GM10266 (cell line): ENCODE measurements at regions not wholly inside any gene's neighbourhood (a gene's known extent, or its start where the extent isn't known, plus 50 kb on each side); places are given as distances from the start of the nearest gene placed in this dataset.

ENCODE experiments used
- DNase-seq: peaks from one replicate; pipeline ENCODE4 v3.0.0; 2012; ENCODE audit errors: extremely low spot score
- TF ChIP-seq, protein P1 (sequence below): IDR thresholded peaks from 2 replicates; pipeline ENCODE4 v1.5.1; 2012; ENCODE audit warnings: mild to moderate bottlenecking, low read depth; ENCODE audit not compliant: control insufficient read depth, insufficient read depth; ENCODE audit errors: missing control alignments

DNA sequence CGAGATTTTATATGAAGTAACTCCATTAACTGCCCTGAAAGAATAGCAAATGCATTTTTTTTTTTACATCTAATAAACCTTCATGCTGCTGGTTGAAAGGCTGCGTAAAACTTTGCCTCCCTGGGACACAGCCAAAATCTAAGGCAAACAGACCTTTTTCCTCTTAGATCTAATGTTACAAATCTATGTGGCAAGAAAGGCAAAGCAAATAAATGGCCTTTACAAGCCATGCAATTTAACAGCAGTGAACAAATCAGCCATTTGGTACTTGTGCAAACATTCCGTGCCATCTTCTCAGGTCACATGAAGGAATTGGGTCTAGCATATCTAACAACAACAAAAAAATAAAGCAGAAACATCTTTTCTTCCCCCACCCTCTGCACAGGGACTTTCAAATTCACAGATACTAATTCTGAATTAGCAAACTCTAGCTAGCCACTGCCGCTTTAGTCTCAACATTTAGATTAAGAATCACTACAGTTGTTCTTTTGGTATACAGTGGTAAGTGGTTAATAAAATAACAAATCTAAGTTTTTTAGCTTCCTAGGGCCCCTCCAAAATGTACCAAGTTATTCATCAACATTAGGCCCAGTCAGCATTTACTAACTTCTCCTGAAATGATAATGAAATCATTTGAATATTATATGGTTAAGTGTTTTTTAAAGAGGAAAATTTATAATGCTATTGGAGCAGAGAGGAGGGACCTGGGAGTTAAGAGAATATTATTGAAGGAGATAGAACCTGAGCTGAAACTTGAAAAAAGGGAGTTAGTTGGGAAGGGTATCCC is 593.8 kb downstream of the SMARCA1 start:
- TF ChIP-seq, protein P1, sequence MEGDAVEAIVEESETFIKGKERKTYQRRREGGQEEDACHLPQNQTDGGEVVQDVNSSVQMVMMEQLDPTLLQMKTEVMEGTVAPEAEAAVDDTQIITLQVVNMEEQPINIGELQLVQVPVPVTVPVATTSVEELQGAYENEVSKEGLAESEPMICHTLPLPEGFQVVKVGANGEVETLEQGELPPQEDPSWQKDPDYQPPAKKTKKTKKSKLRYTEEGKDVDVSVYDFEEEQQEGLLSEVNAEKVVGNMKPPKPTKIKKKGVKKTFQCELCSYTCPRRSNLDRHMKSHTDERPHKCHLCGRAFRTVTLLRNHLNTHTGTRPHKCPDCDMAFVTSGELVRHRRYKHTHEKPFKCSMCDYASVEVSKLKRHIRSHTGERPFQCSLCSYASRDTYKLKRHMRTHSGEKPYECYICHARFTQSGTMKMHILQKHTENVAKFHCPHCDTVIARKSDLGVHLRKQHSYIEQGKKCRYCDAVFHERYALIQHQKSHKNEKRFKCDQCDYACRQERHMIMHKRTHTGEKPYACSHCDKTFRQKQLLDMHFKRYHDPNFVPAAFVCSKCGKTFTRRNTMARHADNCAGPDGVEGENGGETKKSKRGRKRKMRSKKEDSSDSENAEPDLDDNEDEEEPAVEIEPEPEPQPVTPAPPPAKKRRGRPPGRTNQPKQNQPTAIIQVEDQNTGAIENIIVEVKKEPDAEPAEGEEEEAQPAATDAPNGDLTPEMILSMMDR: no peak
- no peak for DNase-seq

GRCh38 chrX:128928636-128929035 is 594.7 kb downstream of the SMARCA1 start:
- no peak for DNase-seq
- TF ChIP-seq, protein P1: no peak

GRCh38 chrX:128927363-128927762 is 595.9 kb downstream of the SMARCA1 start:
- no peak for DNase-seq
- TF ChIP-seq, protein P1: no peak

DNA sequence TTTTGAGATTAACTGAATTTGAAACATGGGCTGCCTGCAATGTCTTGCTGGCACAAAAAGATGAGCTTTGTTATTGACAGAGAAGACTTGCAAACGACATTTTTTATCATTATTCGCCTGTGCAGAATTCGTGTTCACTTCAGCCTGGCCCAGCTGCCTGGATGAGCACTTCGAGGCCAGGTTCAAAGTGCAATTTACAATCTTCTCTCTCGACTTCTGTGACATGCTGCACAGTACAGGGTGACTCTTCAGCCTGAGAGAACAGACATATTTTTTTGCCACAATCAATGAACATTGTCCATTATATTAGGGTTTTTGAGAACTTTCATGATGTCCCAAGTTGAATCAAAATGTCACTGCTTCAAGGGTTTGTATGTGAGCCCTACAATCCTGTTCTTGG is 616.5 kb downstream of the SMARCA1 start:
- TF ChIP-seq, protein P1: no peak
- DNase-seq: no peak

DNA sequence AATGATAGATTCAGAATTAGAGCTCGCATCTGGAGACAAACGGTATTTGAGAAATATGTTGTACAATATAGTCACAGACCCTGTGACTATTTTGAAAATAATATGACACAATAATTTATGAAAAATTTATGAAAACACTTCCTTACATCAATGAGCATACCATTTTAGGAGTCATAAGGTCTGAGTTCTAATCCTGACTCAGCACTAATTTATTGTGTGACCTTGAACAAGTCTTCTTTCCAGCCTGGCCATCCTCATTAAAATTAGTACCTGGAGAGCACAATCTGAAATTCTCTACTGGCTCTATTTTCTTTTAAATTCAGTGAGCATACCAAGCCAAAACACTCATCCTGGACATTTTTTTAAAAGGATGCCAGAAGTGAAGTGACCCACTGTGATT is 622.3 kb downstream of the SMARCA1 start:
- no peak for DNase-seq
- TF ChIP-seq, protein P1: no peak

- DNase-seq: no peak
- TF ChIP-seq, protein P1: no peak
These were observed 625.7 kb downstream of the SMARCA1 start for GRCh38 chrX:128897621-128898020.

DNA sequence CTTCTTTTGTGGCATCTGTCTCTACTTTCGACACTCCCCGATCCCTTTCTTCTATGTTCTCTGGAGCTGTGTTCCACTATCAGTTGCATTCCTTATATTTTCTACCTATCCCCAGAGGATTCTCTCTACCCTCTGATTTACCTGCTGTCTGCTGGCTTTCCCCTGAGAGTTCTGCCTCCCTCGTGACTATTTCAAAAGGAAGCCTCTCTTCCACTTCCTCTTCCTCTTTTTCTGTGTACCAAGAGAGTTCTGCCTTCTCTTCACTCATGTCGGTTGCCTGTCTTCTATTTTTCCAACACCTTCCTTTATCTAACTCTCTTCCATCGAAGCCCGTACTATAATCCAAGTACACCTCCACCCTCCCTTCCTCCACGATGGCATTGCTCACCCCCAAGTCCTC is 631.7 kb downstream of the SMARCA1 start:
- TF ChIP-seq, protein P1: no peak
- no peak for DNase-seq
